ENCODE measurements at regions not wholly inside any gene's neighbourhood (a gene's known extent, or its start where the extent isn't known, plus 50 kb on each side); places are given as distances from the start of the nearest gene placed in this dataset.

DNA sequence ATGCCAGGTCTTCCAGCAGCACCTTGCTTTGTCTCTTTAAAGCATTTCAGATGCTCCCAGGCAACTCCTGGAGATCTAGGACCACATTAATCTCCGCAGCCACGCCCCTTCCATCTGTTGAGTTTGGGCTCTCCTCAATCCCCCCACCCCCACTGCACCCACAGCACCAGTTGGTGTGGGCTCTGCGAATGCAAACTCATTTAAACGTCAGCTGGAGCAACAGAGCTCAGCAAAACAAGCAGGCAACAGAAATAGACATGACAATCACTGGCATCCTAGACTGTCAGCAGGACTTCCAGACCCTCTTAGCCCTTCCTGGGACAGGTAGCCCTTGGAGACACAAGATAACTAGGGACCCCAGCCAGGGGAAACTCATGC, 106.9 kb downstream of the LSM3 start:
- H3K36me3 ChIP-seq (replicated peaks; ENCODE audit: insufficient read depth, low read length), result no peaks in the 10 kb centered on the region
- H3K9me2 ChIP-seq (replicated peaks; ENCODE audit: insufficient read depth, low read length), result no peaks in the 10 kb centered on the region
- H3K9ac ChIP-seq (ENCODE audit: low read length), result no peak overlapping the region
- 0 out of 2 replicates have a peak, but pooled peaks cover 3% of the 10 kb centered on the region for H3K27me3 ChIP-seq (replicated peaks; ENCODE audit: insufficient read depth, low read length)
- DNase-seq, result no peak
- no peak overlapping the region for H3K4me3 ChIP-seq (ENCODE audit: low read length)
- H3K4me1 ChIP-seq (ENCODE audit: low read length), result no peaks in the 10 kb centered on the region
- no peaks in the 10 kb centered on the region for H3F3A ChIP-seq (ENCODE audit: insufficient read depth, low read length)
- no peak overlapping the region for H2AFZ ChIP-seq (ENCODE audit: low read length)
- no peaks in the 10 kb centered on the region for H3K79me2 ChIP-seq (ENCODE audit: low read length)
- no peak overlapping the region for H3K27ac ChIP-seq (ENCODE audit: low read length)
- TF ChIP-seq EZH2 (optimal IDR thresholded peaks at IDR 0.05; ENCODE audit: low read depth, low read length) (no peak), EZH2phosphoT487 (IDR thresholded peaks at IDR 0.05; ENCODE audit: low read length) (no peak)
- TF ChIP-seq, protein P1, sequence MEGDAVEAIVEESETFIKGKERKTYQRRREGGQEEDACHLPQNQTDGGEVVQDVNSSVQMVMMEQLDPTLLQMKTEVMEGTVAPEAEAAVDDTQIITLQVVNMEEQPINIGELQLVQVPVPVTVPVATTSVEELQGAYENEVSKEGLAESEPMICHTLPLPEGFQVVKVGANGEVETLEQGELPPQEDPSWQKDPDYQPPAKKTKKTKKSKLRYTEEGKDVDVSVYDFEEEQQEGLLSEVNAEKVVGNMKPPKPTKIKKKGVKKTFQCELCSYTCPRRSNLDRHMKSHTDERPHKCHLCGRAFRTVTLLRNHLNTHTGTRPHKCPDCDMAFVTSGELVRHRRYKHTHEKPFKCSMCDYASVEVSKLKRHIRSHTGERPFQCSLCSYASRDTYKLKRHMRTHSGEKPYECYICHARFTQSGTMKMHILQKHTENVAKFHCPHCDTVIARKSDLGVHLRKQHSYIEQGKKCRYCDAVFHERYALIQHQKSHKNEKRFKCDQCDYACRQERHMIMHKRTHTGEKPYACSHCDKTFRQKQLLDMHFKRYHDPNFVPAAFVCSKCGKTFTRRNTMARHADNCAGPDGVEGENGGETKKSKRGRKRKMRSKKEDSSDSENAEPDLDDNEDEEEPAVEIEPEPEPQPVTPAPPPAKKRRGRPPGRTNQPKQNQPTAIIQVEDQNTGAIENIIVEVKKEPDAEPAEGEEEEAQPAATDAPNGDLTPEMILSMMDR (IDR thresholded peaks at IDR 0.05; ENCODE audit: low read length), result no peak
- no peak overlapping the region for H3K4me2 ChIP-seq (ENCODE audit: low read depth, low read length)
- no peaks in the 10 kb centered on the region for H4K20me1 ChIP-seq (ENCODE audit: insufficient read depth, low read length)
- H3K9me3 ChIP-seq (replicated peaks; ENCODE audit: insufficient read depth, low read length), result no peaks in the 10 kb centered on the region

DNA sequence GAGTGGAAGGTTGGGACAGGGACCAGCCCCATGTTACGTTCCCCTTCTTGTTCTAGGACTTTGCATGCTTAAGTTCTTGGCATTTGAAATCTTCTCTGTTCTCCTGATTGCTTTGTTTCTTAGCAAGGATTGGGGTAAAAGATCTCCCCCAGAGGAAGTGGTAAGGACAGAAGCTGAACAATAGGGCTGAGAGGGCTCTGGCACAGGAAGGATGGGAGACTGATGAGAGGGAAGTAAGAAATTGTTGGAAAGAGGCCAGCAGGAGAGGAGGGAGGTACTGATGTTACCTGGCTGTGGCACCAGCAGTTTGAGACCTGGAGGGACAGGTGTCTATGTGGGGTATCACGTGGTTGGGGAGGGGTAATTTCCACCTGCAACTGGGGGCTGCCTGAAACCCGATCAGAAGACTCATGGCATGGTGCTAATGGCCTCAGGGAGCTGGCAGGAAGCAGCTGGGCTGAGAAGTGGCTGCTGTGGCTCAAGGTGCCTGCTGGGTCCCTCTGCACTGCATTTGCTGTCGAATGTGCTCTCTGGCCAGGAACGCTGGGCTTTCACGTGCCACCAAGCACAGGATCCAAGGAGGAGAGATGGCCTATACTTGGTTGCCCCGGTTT, 108.4 kb downstream of the LSM3 start:
- no peak overlapping the region for H2AFZ ChIP-seq (ENCODE audit: low read length)
- no peaks in the 10 kb centered on the region for H3K4me1 ChIP-seq (ENCODE audit: low read length)
- H3K9me2 ChIP-seq (replicated peaks; ENCODE audit: insufficient read depth, low read length), result no peaks in the 10 kb centered on the region
- no peak overlapping the region for H3K27ac ChIP-seq (ENCODE audit: low read length)
- no peaks in the 10 kb centered on the region for H3K36me3 ChIP-seq (replicated peaks; ENCODE audit: insufficient read depth, low read length)
- no peaks in the 10 kb centered on the region for H4K20me1 ChIP-seq (ENCODE audit: insufficient read depth, low read length)
- no peaks in the 10 kb centered on the region for H3F3A ChIP-seq (ENCODE audit: insufficient read depth, low read length)
- H3K79me2 ChIP-seq (ENCODE audit: low read length), result no peaks in the 10 kb centered on the region
- no peak for TF ChIP-seq EZH2 (optimal IDR thresholded peaks at IDR 0.05; ENCODE audit: low read depth, low read length)
- TF ChIP-seq EZH2phosphoT487 (IDR thresholded peaks at IDR 0.05; ENCODE audit: low read length), result no peak
- TF ChIP-seq, protein P1 (IDR thresholded peaks at IDR 0.05; ENCODE audit: low read length), result no peak
- DNase-seq, result peak; percentile 18
- no peak overlapping the region for H3K4me3 ChIP-seq (ENCODE audit: low read length)
- H3K4me2 ChIP-seq (ENCODE audit: low read depth, low read length), result no peak overlapping the region
- no peak overlapping the region for H3K9ac ChIP-seq (ENCODE audit: low read length)
- H3K27me3 ChIP-seq (replicated peaks; ENCODE audit: insufficient read depth, low read length), result no peaks in the 10 kb centered on the region
- no peaks in the 10 kb centered on the region for H3K9me3 ChIP-seq (replicated peaks; ENCODE audit: insufficient read depth, low read length)

DNA sequence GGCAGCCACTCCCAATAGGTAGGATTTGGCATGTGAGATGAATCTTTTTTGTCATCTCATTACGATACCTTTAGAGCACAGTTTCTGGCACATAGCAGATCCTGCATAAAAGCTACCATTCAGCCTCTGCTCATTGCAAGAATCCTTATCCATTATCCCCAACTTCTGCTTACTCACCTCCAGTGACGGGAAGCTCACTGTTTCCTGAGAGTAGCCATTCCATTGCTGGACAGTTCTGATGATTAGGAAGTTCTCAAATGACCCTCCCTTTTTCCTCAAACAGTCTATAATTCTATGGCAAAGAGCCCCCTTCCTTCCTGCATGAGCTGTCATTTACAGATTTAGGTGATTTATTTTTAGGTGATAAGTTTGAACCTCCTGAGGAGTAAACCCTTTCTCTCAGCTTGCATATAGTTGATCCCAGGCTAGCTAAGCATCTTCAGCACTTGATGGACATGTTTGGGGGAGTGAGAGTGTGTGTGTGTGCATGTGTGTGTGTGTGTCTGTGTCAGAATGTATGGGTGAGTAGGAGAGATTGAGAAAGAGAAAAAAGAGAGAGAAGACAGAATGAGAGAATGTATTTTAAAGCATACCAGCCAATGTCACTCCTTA, 109.7 kb downstream of the LSM3 start:
- Histone ChIP-seq H3K79me2 (ENCODE audit: low read length) (no peaks in the 10 kb centered on the region), H3F3A (ENCODE audit: insufficient read depth, low read length) (no peaks in the 10 kb centered on the region), H2AFZ (ENCODE audit: low read length) (no peak overlapping the region), H3K9me2 (replicated peaks; ENCODE audit: insufficient read depth, low read length) (no peaks in the 10 kb centered on the region), H4K20me1 (ENCODE audit: insufficient read depth, low read length) (no peaks in the 10 kb centered on the region), H3K9me3 (replicated peaks; ENCODE audit: insufficient read depth, low read length) (no peaks in the 10 kb centered on the region), H3K4me3 (ENCODE audit: low read length) (no peak overlapping the region), H3K4me1 (ENCODE audit: low read length) (no peaks in the 10 kb centered on the region), H3K27ac (ENCODE audit: low read length) (no peak overlapping the region), H3K9ac (ENCODE audit: low read length) (no peak overlapping the region), H3K4me2 (ENCODE audit: low read depth, low read length) (no peak overlapping the region), H3K27me3 (replicated peaks; ENCODE audit: insufficient read depth, low read length) (no peaks in the 10 kb centered on the region), H3K36me3 (replicated peaks; ENCODE audit: insufficient read depth, low read length) (no peaks in the 10 kb centered on the region)
- DNase-seq, result no peak
- TF ChIP-seq, protein P1 (IDR thresholded peaks at IDR 0.05; ENCODE audit: low read length), result no peak
- no peak for TF ChIP-seq EZH2phosphoT487 (IDR thresholded peaks at IDR 0.05; ENCODE audit: low read length)
- TF ChIP-seq EZH2 (optimal IDR thresholded peaks at IDR 0.05; ENCODE audit: low read depth, low read length), result no peak

Data from MM.1S (cell line).